ENCODE measurements at regions not wholly inside any gene's neighbourhood (a gene's known extent, or its start where the extent isn't known, plus 50 kb on each side); places are given as distances from the start of the nearest gene placed in this dataset.

DNA sequence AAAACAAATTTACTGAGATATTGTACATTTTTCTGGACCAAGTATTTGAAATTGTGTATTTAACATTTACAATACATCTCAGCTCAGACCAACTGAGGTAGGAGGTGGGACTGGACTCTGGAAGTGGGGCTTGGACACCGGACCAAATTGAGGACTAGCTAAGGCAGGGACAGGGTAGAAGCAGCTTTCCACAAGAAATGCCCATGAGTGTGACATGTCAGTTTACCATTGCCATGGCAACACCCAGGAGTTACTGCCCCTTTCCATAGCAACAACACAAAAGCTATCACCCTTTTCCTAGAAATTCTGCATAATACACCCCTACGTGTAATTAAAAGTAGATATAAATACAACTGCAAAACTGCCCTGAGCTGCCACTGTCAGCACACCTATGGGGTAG is 191.5 kb upstream of the ASIC2 start:
- no peak for DNase-seq

DNA sequence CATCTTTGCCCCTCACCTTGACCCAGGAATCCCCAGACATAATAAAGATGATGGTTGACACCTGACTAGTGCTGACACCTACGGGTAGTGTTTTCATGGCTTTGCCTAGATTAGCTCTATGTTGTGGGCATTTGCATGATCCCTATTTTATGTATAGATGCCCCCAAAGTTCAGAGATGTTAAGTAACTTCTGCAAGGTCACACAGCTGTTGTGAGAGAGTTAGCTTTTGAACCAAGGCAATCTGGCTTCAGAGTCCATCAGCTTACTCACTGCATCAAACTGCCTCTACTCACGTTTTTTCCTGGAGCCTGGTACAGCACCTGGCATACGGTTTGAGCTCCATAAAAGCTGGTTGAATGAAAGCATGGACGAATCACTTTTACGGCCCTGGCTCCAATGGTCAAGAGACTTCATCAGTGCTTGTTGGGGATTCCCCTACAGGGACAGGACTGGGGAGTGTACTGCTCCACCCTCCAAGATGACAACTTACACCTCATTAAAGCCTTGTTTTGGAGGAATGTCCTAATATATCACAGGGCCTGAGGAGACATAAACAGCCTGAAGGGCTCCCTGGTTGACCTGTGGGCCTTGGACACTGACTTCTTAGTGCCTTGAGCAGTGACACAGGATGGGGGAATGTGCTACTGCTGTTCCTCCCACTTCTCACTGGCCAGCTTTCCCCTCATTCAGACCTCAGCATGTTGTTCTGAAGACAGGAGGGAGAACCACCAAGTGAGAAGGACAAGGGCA is 193.2 kb upstream of the ASIC2 start:
- no peak for DNase-seq

DNA sequence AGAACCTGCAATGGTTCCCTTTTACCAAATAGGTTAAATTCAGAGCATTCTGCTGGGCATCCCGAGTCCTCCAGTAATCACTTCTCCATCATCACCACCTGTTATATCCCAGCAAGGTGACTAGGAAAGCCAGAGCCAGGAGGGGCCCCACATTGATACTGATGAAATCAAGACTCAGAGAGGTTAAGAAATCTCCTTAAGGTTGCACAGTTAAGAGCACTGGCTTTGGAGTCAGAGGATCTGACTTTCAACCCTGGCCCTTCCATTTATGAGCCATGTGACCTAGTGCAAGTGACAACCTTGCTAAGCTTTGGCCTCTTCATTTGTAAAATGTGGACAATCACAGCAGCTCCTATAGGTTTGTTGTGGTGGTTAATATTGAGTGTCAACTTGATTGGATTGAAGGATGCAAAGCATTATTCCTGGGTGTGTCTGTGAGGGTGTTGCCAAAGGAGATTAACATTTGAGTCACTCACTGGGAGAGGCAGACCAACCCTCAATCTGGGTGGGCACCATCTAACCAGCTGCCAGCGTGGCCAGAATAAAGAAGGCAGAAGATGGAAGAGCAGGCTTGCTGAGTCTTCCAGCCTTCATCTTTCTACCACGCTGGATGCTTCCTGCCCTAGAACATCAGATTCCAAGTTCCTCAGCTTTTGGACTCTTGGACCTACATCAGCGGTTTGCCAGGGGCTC is 194.2 kb upstream of the ASIC2 start:
- DNase-seq = no peak

DNA sequence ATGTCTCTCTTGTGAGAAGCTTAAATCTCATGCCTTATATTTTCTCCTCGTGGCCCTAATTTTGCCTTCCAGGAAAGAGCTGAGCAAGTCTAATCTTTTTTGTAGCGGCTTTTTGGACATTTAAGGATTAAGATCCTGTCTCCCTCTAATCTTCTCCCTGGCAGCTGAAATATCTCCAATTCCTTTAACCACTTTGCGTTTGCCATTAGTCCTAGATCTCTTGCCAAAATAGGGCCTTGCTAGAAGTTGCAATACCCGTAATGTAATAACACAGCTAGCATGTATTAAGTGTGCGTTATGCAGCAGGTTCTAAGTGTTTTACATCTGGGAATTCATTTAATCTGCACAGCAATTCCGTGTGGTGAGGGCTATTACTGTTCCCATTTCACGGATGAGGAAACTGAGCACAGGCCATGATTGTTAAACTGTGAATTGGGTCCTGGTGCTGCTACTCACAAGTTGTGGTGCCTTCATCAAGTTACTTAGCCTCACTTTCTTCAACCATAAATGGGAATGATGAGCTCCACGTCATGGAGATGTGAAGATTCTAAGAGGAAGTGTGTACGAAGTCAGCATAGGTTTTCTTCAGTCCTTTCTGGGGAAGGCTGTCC is 198.9 kb upstream of the ASIC2 start:
- DNase-seq = no peak

DNA sequence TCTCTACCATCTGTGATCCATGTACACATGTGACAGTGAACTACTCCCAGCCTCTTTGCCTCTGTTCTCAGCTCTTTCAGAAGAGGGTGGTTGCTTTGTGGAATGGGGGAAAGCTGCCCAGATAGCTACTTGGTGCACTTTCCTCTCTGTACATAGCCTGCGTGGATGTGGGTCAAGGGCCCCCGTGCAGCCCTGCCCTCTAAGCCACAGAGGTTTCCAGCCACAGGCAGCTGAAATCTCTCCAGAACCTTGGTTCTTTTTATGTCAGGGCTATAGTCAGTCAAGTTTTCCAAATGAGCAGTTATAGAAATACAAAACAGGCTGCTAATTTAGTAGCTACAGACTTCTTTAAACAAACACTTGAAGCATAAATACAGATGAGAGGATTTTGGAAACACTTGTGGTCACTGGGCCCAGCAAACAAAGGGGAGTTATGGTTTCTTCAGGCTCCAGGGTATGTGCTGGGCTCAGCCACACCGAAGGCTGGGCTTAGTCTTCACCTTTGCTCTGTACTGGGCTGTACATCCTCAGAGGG is 199.7 kb upstream of the ASIC2 start:
- DNase-seq = no peak

DNA sequence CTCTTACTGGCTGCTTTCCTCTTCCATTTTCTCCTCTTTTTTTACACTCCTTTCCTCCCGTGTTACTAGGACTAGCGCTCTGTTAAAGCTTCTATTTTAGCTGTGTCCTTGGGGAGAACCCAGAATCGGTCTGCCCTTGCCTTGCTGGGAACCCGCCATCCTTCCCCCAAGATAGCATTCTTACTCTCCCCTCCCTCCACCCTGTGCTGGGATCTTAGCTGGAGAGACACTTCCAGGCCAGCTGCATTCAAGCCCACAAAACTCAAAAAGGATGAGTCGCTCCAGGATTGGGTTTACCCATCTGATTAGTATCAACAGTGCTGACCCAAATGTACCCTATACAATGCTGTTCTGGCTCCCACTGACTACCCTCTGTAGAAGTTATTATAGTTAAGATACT is 200.5 kb upstream of the ASIC2 start:
- DNase-seq = no peak

DNA sequence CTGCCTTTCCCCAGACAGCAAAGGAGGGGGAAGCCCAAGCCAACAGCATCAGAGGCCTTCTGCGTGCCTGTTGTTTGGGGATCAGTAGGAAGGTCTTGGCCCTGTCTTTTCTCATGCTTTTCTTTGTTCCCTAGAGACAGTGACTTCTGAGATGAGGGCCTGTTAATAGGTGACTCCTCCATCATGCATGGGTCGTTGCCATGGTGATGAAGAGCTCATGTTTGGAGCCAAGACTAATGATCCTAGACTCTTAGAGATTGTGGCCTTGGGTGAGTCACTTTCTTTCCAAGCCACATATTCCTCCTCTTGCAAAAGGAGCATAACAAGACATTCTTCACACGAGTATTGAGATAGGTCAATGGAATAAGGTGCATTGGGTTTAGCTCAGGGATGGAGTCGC is 201.1 kb upstream of the ASIC2 start:
- DNase-seq = peak; percentile 30

DNA sequence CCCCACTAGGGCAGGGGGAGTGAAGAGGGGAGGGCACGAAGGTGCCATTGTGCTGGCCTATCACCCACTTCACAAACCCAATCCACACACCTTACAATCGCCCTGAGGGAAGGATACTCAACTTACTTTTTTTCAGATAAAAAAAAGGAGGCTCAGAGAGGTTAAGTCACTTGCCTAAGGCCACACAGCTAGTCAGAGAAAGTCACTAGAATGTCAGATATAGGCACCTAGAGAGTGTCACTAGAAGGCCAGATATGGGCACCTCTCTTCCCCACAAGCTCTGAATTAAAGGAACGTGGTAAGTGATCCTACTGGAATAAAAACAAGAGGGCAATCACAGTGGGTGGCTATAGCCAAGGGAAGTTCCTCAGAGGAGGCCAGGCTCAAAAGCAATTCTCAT is 204.5 kb upstream of the ASIC2 start:
- no peak for DNase-seq

DNA sequence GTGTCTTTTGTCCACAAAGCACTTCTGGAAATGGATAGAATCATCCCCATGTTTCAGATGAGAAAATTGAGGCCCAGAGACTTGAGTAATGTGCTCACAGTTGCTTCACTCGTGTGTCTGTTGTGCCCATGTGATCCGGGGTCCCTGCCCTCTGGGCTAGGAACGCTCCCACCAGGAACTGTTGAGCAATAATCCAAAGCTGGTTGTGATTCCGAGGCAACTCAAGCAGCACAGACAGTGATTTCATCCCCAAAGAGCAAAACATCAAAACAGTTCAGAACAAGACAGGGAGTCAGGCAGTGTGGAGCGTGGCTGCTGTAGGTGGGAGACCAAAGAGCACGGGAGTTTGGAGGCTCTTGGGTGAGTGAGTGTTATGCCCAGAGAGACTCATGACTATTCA is 205.0 kb upstream of the ASIC2 start:
- peak; percentile 9 for DNase-seq

DNA sequence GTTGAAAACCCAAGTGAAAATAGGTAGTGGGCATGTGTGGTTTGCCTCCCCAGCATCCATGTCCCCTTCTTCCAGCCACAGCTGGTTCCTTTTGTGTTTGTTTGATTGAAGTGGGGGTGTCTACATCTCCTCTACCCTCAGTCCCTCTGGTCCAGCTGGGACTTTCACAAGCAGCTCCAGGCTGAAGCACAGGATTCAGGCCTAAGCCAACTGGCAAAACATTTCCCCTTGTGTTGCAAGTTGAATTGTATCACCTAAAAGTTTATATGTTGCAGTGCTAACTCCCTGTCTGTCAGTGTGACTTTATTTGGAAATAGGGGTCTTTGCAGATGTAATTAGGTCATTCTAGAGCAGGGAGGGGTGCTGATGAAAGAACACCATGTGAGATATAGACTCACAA is 205.9 kb upstream of the ASIC2 start:
- DNase-seq = no peak

DNA sequence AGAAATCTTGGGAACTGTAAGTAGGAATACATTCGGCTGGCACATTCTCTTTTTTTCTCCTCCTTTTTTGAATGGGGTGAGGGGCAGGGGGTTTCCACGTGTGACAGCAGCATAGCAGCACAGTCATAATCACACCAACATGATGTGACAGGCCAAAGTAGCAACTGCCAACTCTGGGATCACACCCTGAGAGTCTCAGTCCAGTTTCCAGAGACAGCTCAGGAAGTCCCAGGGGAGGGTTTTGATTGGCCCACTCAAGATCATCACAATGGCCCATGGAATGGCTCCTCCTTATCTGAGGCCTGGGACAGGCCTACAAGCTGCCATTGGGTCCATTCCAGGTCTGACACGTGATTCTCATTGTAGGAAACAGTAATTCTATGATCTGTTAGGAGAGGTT is 207.1 kb upstream of the ASIC2 start:
- DNase-seq = no peak

DNA sequence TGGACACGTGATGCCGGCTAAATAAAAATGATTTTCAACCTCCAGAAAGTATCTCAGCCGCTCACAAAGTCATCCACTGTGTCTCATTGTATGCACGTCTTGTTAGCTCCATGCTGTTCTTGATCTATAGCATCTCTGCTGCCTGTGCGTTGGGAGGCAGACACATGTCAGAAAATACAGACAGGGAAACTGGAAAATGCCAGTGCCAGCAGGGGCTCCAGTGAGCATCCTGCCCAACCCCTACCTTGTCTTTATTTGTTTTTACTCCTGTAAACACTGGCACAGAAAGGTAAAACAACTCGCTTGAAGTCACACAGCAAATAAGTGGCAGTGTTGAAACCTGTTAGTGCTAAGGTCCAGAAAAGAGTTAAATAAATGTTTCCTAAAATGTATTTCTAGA is 208.1 kb upstream of the ASIC2 start:
- no peak for DNase-seq

DNA sequence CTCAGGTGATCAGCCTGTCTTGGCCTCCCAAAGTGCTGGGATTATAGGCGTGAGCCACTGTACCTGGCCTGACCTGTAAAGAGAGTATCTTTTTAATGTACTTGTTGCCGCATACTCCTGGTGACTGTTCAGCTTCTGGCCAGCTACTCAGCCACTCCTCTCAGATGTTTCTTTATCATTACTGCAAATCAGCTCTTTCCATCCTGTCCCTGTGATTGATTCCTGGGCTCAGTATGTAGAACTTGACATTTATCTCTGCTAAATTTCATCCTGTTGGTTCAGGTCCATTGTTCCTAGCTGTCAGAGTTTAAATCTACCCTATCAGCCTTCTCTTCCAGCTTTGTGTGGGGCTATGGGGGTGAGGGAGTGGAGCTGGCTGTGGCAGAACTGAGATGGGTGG is 211.5 kb upstream of the ASIC2 start:
- no peak for DNase-seq

DNA sequence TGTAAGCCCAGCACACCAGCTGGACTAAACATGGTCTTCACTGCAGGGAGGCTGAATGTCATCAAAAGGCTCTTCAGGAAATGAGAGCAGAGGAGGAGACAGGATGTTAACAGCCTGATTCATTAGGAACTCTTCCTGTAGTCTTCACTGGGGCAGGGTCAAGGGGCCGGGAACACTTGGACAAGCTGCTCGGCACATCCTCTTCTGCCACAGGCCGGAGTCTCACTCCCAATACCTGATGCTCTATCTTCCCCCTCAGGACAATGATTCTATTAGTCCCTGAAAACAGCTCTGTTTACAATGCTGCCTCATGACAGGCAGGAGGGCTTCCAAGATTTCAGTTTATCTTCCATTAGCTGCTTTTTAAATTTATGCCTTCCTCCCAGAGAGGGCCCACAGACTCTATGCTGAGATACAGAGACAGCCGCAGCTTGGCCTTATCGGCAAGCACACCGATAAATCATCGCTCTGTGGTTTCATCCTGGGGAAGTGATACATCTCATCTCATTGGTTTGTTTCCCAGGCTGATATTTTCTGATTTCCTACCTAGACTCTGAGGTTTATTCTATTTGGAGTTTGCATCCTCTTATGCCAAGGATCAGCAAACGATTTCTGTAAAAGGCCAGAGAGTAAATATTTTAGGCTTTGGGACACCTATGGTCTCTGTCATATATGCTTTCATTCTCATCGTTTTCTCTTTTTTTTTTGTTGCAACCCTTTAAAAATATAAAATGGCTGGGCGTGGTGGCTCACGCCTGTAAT is 214.0 kb upstream of the ASIC2 start:
- no peak for DNase-seq

DNA sequence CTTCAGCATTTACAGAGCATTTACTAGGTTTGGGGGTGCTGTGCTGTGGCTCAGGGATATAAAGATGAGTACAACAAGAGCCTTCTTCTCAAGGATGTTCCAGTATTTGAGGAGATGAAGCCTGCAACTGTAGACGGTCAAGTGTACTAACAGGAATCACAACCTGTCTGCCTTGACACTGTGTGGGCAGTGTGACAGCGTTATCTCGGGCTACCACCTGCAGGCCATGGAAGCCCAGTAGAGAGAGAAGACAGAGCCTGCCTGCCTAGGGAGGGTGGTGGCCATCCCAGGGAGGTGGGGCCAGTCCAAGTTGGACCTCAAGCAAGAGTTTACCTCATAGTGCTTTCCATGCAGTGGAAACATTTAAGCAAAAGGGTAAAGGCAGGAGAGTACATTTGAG is 215.1 kb upstream of the ASIC2 start:
- no peak for DNase-seq

DNA sequence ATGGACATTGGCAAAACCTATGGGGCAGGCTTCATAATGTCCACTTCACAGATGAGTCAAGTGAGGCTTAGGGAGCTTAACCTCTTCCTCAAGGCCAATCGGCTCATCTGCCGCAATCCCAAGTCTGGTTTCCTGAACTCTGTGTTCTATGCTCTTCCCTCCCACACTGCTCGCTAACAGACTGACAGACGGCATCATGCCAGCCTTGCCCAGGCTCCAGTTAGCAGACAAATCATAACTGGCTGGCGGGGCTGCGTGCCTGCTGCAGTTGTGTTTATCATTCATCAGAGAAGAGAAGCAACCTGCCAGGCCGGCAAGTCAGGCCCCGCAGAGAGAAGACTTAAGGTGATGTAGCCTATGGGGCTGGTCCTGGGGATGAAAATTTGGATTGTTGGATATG is 216.2 kb upstream of the ASIC2 start:
- DNase-seq = no peak

DNA sequence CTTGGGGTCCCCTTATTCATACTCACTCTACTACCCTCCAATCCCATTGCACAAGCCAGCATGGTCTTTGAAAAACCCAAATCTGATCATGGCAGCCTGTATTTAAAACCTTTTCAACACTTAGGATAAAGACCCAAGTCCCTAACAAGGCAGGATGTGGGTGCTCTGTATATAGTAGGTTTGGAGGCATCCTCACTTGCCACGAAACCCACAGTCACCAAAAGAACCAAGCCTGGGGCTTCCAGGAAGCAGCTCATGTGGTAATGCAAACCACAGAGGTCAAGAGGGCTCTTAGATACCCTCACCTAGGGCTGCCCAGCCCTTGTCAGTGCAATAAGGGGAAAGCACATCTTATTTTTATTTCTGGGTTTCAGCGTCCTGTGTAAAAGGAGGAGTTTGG is 218.6 kb upstream of the ASIC2 start:
- no peak for DNase-seq

DNA sequence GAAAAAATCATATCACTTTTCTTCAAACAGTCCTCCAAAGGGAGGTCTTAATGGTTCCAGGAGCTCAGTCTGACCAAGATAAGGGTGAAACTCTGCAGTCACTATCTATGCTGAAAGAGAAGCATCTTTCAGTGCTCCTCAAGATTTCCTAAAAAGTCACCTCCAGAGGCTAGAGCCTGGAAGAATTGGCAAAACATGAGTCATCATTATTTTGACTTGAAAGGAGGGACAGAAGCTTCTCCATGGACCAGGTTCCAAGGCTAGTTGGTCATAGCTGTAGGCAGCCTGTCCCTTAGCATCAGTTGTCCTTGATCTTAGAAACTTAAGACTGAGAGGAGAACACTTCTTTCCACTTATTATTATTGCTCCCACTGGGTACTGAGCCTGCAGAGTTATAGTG is 219.0 kb upstream of the ASIC2 start:
- DNase-seq = no peak

DNA sequence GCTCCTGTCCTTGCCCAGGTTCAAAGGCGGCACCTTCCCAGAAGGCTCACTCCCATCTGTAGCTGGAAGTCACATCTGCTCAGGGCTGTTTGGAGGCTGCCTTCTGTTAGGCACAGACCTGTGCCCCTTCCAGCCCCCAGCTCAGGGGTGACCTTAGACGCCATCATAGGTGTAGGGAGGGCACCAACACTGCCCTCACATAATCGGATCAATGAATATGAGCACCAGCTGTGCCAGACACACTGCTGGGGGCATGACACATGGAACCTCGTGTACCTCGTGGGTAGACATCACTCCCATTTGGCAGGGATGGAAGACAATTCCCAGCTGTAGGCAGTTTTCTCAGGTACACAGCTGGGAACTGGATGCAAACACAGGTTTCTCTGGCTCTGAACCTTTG is 220.7 kb upstream of the ASIC2 start:
- DNase-seq = no peak

DNA sequence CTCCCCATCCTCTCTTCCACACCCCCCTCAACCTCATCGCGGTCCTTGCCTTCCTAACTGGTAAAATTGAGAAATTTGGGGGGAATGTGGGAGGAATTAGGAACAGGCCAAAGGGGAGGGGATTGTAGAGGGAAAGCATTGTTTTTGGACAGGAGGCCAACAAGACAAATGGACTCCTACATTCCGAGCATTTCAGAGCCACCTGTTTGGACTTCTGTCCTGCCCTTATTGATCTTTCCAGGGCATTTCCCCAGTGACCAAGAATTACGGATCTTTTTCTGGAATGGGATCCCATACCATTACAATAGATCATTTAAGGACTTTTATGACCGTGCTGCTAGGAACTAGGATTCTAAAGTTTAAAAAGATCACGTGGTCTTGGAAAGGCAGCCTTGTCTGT is 221.3 kb upstream of the ASIC2 start:
- no peak for DNase-seq

DNA sequence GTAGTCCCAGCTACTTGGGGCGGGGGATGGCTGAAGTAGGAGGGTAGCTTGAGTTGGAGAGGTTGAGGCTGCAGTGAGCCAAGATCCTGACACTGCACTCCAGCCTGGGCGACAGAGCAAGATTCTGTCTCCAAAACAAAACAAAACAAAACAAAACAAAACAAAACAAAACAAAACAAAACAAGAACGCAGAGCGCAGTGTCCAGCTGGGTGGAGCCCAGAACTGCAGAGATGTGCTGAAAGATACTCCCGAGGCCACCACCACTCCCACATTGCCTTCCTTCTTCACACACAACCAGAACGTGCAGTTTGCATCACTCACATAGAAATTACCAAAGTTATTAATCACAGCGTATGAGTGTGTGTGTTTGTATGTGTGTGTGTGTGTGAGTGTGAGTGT is 222.9 kb upstream of the ASIC2 start:
- DNase-seq = no peak

DNA sequence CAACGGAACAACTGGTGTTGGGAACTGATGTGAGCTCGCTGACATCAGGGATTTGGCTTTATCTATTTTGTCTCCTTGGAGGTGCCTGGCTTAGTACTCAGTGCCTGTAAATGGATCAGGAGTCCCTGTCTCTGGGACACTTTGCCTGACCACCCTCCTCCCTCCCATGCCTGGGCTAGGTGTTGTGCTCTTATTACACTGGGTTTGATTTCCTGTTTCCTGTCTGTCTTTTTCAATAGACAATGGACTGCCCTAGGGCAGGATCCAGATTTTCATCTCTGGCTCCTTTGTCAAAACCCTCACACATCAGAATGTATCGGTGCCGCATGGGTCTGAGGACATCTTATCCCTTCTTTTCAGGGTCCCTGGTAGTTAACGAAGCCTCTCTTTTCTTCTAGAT is 223.6 kb upstream of the ASIC2 start:
- no peak for DNase-seq

DNA sequence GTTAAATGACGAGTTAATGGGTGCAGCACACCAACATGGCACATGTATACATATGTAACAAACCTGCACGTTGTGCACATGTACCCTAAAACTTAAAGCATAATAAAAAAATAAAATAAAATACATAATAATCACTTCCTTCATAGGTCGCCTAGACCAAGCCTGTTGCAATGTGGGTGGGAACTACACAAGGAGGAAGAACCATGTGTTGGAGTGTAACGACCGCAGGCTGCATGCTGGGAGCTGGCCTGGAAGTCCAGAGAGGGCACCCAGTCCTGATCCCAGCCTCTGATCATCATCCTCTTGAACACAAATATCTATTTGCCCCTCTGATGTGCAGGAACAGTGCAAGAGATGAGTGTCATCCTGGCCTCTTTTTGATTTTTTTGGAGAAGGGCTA is 224.7 kb upstream of the ASIC2 start:
- no peak for DNase-seq

DNA sequence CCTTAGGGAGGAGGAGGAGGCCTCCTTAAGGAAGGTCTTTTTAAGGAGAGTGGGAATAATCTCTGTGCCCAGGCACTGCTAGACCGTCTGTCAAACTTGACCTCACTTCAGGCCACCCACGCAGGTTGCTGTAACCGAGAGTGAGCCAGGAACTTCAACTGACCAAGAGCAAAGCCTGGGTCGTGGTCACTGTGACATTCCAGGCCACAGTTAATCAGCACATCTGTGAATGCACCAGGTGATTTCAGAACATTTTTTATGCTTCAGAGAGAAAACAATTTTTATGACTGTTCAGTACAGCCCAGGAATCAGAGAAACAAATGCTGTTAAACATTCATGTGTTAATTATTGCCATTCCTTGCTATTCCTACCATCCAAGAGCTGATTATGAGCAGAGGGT is 226.6 kb upstream of the ASIC2 start:
- peak; percentile 34 for DNase-seq

Measured in kidney glomerular epithelial cell (primary cell).